GM06990 (cell line): ENCODE measurements at regions not wholly inside any gene's neighbourhood (a gene's known extent, or its start where the extent isn't known, plus 50 kb on each side); places are given as distances from the start of the nearest gene placed in this dataset.

Source experiments
- DNase-seq: peaks from one replicate; pipeline ENCODE4 v3.0.0-alpha.2; 2011; ENCODE audit not compliant: insufficient read length; ENCODE audit errors: extremely low read depth
- H3K27me3 ChIP-seq: replicated peaks from 2 replicates; pipeline ENCODE4 v1.6.0; 2011; ENCODE audit warnings: low read length; ENCODE audit not compliant: control insufficient read depth, insufficient read depth
- H3K36me3 ChIP-seq: 2 replicates; pipeline ENCODE4 v1.5.1; 2011; ENCODE audit warnings: low read length; ENCODE audit not compliant: control insufficient read depth, insufficient read depth
- H3K4me3 ChIP-seq: replicated peaks from 2 replicates; pipeline ENCODE4 v1.5.1; 2011; ENCODE audit warnings: low read depth, mild to moderate bottlenecking, control low read depth, low read length
- CTCF ChIP-seq: IDR thresholded peaks from 2 replicates; pipeline ENCODE4 v1.5.1; 2011; ENCODE audit warnings: low read length, control low read depth, mild to moderate bottlenecking, inconsistent platforms; ENCODE audit not compliant: insufficient read depth, poor library complexity, severe bottlenecking

- Histone ChIP-seq H3K4me3 (no peak overlapping the region), H3K27me3 (no peaks in the 10 kb centered on the region; the same call in 1 of the 2 replicates), H3K36me3 (no peaks in the 10 kb centered on the region)
- no peak for DNase-seq
- TF ChIP-seq CTCF = no peak
Measured at GRCh38 chr11:70886676-70887541, 365.5 kb downstream of the SHANK2 start.

- no peaks in the 10 kb centered on the region for H3K36me3 ChIP-seq
- DNase-seq = no peak
- no peaks in the 10 kb centered on the region; the same call in 1 of the 2 replicates for H3K27me3 ChIP-seq
- no peak for TF ChIP-seq CTCF
- H3K4me3 ChIP-seq = no peak overlapping the region
Measured at GRCh38 chr11:70887542-70887827, 364.9 kb downstream of the SHANK2 start.

- Histone ChIP-seq H3K27me3 (no peaks in the 10 kb centered on the region; the same call in 1 of the 2 replicates), H3K36me3 (no peaks in the 10 kb centered on the region), H3K4me3 (no peak overlapping the region)
- no peak for TF ChIP-seq CTCF
- DNase-seq = no peak
Measured at GRCh38 chr11:70888061-70888460, 364.3 kb downstream of the SHANK2 start.

DNA sequence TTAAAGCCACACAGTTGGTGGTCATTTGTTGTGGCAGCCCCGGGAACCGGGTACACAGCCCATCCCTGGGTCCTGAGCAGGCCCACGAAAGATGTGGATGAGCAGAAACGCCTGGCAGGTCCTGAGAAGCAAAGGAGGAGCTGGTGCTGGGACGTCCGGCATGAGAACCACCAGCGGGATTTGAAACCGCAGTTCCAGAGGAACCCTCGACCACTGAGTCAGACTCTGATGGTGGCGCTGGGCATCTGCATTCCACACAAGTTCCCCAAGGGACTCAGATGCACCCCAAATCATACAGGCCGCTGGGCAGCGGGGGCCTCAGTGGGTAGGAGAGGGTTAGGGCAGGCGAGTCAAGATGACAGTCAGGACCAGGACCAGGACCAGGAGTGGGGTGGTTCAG lies 363.0 kb downstream of the SHANK2 start:
- no peak overlapping the region for H3K4me3 ChIP-seq
- no peaks in the 10 kb centered on the region for H3K36me3 ChIP-seq
- no peak for DNase-seq
- H3K27me3 ChIP-seq = no peaks in the 10 kb centered on the region
- TF ChIP-seq CTCF = no peak

GRCh38 chr11:70891844-70892380 lies 360.5 kb downstream of the SHANK2 start:
- TF ChIP-seq CTCF = no peak
- no peaks in the 10 kb centered on the region for H3K27me3 ChIP-seq
- no peak overlapping the region for H3K4me3 ChIP-seq
- DNase-seq = no peak
- H3K36me3 ChIP-seq = no peaks in the 10 kb centered on the region

GRCh38 chr11:70892889-70893288 lies 359.5 kb downstream of the SHANK2 start:
- DNase-seq = no peak
- no peaks in the 10 kb centered on the region for H3K27me3 ChIP-seq
- no peak for TF ChIP-seq CTCF
- no peak overlapping the region for H3K4me3 ChIP-seq
- H3K36me3 ChIP-seq = no peaks in the 10 kb centered on the region
